Gastroesophageal sphincter (tissue), 3 donors: ENCODE measurements at regions not wholly inside any gene's neighbourhood (a gene's known extent, or its start where the extent isn't known, plus 50 kb on each side); places are given as distances from the start of the nearest gene placed in this dataset.

ENCODE experiments used
- EP300 ChIP-seq: sonication (generic); formaldehyde crosslinking; IDR thresholded peaks from one replicate; pipeline ENCODE4 v1.6.1; 2017; ENCODE audit warnings: antibody characterized with exemption, mild to moderate bottlenecking
- POLR2A ChIP-seq, 2 donors: fragments of 450-650 bp; IDR thresholded peaks; one replicate each; pipeline ENCODE4 v1.6.1; 2017; ENCODE audit warnings: antibody characterized with exemption in 2 of 2, mild to moderate bottlenecking in 2 of 2, moderate library complexity in 1 of 2
- POLR2AphosphoS5 ChIP-seq: sonication (generic); formaldehyde crosslinking; IDR thresholded peaks from one replicate; pipeline ENCODE4 v1.6.1; 2017; ENCODE audit warnings: antibody characterized with exemption
- TF ChIP-seq, protein P1 (sequence below), 4 experiments: fragments of 200-600 bp in 2 of 4; fragments of 450-650 bp in 2 of 4; sonication (generic) in 1 of 4; IDR thresholded peaks; one replicate each; pipeline ENCODE4 v1.5.1; 2017 to 2019; ENCODE audit warnings: antibody characterized with exemption in 4 of 4, mild to moderate bottlenecking in 2 of 4, moderate library complexity in 2 of 4

GRCh38 chr5:67542479-67542878 lies 345.9 kb upstream of the CD180 start:
- TF ChIP-seq, protein P1, sequence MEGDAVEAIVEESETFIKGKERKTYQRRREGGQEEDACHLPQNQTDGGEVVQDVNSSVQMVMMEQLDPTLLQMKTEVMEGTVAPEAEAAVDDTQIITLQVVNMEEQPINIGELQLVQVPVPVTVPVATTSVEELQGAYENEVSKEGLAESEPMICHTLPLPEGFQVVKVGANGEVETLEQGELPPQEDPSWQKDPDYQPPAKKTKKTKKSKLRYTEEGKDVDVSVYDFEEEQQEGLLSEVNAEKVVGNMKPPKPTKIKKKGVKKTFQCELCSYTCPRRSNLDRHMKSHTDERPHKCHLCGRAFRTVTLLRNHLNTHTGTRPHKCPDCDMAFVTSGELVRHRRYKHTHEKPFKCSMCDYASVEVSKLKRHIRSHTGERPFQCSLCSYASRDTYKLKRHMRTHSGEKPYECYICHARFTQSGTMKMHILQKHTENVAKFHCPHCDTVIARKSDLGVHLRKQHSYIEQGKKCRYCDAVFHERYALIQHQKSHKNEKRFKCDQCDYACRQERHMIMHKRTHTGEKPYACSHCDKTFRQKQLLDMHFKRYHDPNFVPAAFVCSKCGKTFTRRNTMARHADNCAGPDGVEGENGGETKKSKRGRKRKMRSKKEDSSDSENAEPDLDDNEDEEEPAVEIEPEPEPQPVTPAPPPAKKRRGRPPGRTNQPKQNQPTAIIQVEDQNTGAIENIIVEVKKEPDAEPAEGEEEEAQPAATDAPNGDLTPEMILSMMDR (IDR thresholded peaks at IDR 0.05), result no peak
- TF ChIP-seq POLR2A (IDR thresholded peaks at IDR 0.05) (no peak), POLR2AphosphoS5 (no peak), EP300 (no peak)
